IMR-90 (cell line): ENCODE measurements at regions not wholly inside any gene's neighbourhood (a gene's known extent, or its start where the extent isn't known, plus 50 kb on each side); places are given as distances from the start of the nearest gene placed in this dataset.

Experiments used
- BHLHE40 ChIP-seq: fragments of 150-350 bp; IDR thresholded peaks from 2 replicates; pipeline ENCODE4 v1.6.1; 2016; ENCODE audit warnings: mild to moderate bottlenecking, low read depth, low read length
- FOS ChIP-seq: fragments of 150-350 bp; IDR thresholded peaks from 2 replicates; pipeline ENCODE4 v1.6.1; 2016; ENCODE audit warnings: low read depth, low read length
- MXI1 ChIP-seq: IDR thresholded peaks from 2 replicates; pipeline ENCODE4 v1.6.1; 2012; ENCODE audit warnings: low read depth, mild to moderate bottlenecking, low read length, moderate library complexity, borderline replicate concordance
- POLR2A ChIP-seq: IDR thresholded peaks from 2 replicates; pipeline ENCODE4 v1.6.1; 2012; ENCODE audit warnings: mild to moderate bottlenecking, low read depth, low read length
- TF ChIP-seq, protein P1 (sequence below): conservative IDR thresholded peaks from 2 replicates; pipeline ENCODE4 v1.5.1; 2012; ENCODE audit warnings: mild to moderate bottlenecking, low read depth, low read length, improper control_type of control experiment
- TF ChIP-seq, protein P2 (sequence below): fragments of 150-350 bp; IDR thresholded peaks from 2 replicates; pipeline ENCODE4 v1.6.1; 2017; ENCODE audit warnings: mild to moderate bottlenecking, antibody characterized with exemption, low read length, low read depth

DNA sequence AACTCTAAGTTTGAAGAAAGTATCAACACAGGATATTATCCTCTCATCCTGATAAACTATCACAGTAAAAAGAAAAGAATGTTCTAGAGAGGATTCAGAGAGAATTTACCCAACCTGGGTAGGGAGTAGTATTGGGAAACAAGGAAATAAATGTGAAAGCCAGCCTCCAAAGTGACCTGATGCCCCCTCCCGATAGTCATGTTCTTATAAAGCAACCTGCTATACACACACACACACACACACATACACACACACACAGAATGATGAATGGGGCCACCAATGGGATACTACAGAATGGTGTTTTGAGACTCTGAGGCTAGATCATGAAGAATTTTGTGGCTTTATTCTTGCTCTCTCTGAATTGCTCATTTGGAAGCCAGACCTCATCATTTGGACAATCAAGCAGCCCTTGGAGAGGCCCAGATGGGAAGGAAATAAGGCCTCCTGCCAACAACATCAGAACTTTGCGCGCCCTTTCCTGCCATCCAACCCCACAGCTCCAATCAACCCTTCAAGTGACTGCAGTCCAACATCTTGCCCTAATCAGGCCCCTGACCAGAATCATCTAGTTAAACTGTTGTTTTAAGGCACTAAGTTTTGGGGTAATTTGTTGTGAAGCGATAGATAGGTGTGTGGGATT is 807.9 kb upstream of the ARGLU1 start:
- TF ChIP-seq, protein P1, sequence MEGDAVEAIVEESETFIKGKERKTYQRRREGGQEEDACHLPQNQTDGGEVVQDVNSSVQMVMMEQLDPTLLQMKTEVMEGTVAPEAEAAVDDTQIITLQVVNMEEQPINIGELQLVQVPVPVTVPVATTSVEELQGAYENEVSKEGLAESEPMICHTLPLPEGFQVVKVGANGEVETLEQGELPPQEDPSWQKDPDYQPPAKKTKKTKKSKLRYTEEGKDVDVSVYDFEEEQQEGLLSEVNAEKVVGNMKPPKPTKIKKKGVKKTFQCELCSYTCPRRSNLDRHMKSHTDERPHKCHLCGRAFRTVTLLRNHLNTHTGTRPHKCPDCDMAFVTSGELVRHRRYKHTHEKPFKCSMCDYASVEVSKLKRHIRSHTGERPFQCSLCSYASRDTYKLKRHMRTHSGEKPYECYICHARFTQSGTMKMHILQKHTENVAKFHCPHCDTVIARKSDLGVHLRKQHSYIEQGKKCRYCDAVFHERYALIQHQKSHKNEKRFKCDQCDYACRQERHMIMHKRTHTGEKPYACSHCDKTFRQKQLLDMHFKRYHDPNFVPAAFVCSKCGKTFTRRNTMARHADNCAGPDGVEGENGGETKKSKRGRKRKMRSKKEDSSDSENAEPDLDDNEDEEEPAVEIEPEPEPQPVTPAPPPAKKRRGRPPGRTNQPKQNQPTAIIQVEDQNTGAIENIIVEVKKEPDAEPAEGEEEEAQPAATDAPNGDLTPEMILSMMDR = no peak
- TF ChIP-seq, protein P2, sequence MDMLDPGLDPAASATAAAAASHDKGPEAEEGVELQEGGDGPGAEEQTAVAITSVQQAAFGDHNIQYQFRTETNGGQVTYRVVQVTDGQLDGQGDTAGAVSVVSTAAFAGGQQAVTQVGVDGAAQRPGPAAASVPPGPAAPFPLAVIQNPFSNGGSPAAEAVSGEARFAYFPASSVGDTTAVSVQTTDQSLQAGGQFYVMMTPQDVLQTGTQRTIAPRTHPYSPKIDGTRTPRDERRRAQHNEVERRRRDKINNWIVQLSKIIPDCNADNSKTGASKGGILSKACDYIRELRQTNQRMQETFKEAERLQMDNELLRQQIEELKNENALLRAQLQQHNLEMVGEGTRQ = no peak
- no peak for TF ChIP-seq BHLHE40
- TF ChIP-seq MXI1 = no peak
- no peak for TF ChIP-seq FOS
- no peak for TF ChIP-seq POLR2A
